Mesodermal cell (in vitro differentiated cells): ENCODE measurements at regions not wholly inside any gene's neighbourhood (a gene's known extent, or its start where the extent isn't known, plus 50 kb on each side); places are given as distances from the start of the nearest gene placed in this dataset.

Experiments used
- H3K27ac ChIP-seq: 2 replicates; pipeline ENCODE4 v1.7.0; 2013; ENCODE audit warnings: mild to moderate bottlenecking, low read depth, low read length, moderate library complexity; ENCODE audit not compliant: severe bottlenecking
- H3K36me3 ChIP-seq: 2 replicates; pipeline ENCODE4 v1.7.1; 2013; ENCODE audit warnings: mild to moderate bottlenecking, low read length, moderate library complexity; ENCODE audit not compliant: control insufficient read depth, insufficient read depth
- H3K4me1 ChIP-seq: one replicate; pipeline ENCODE4 v1.7.1; 2013; ENCODE audit warnings: mild to moderate bottlenecking, low read length; ENCODE audit not compliant: insufficient read depth, control insufficient read depth, poor library complexity, severe bottlenecking
- H3K4me3 ChIP-seq: 2 replicates; pipeline ENCODE4 v1.7.0; 2013; ENCODE audit warnings: low read length, control low read depth, mild to moderate bottlenecking; ENCODE audit not compliant: insufficient read depth, poor library complexity, severe bottlenecking; ENCODE audit errors: extremely low read depth
- H3K9me3 ChIP-seq: 2 replicates; pipeline ENCODE4 v1.7.1; 2013; ENCODE audit warnings: mild to moderate bottlenecking, low read length, moderate library complexity; ENCODE audit not compliant: control insufficient read depth
- WGBS, 2 experiments: methylation state at CpG; one replicate each; pipeline ENCODE4 v1.1.5; 2013; ENCODE audit warnings: missing lambda C conversion rate in 2 of 2; ENCODE audit not compliant: insufficient coverage in 2 of 2; 5-methylcytosine and 5-hydroxymethylcytosine counted together

DNA sequence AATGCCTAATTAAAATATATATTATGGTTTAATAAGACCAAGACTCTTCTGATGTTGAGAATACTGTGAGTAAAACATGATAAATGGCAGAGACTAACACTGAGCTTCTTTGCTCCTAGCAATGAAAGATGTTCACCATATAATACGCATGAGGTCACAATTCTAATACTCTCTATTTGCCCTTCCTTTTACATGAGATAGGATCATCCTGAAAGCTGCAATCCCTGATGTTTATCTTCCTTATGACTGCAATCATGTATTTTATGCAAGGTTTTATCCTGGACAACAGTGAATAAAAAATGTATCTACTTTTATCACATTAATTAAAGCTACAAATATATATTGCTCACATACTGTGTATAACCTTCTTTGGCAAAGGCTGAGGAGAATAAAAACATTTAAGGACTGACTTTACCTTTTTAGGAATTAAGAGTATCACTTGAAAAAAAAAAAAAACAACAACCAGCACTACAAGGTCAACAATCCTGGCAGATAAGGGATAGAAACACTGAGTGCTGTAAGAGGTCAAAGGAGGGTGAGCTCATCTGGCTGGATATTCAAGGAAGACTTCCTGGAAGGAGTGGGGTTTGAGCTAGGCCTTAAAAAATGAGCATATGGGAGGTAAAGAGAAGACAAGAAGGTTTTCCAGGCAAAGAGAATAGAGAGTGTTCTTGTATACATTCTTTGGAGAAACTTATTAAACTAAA lies 99.9 kb downstream of the AREG start:
- Histone ChIP-seq H3K9me3 (no peaks in the 10 kb centered on the region), H3K4me3 (no peak overlapping the region), H3K27ac (peak overlapping the region; percentile 11)

GRCh38 chr4:74545448-74545847 lies 100.5 kb downstream of the AREG start:
- peak overlapping the region; percentile 11 for H3K27ac ChIP-seq
- no peaks in the 10 kb centered on the region for H3K9me3 ChIP-seq
- no peak overlapping the region for H3K4me3 ChIP-seq
- peaks cover 25% of the 10 kb centered on the region for H3K4me1 ChIP-seq
- H3K36me3 ChIP-seq, result no peaks in the 10 kb centered on the region

More for the DNA sequence above, 99.9 kb downstream of the AREG start:
- WGBS, 2 experiments, result no CpG with 5 or more reads among the region's 1 CpG
- H3K4me1 ChIP-seq, result peaks cover 25% of the 10 kb centered on the region
- H3K36me3 ChIP-seq, result no peaks in the 10 kb centered on the region

GRCh38 chr4:74546057-74546456 lies 101.1 kb downstream of the AREG start:
- peaks cover 25% of the 10 kb centered on the region for H3K4me1 ChIP-seq
- H3K4me3 ChIP-seq, result no peak overlapping the region
- no peaks in the 10 kb centered on the region for H3K9me3 ChIP-seq
- H3K36me3 ChIP-seq, result no peaks in the 10 kb centered on the region
- H3K27ac ChIP-seq, result no peak overlapping the region
- WGBS, 2 experiments, result 100% methylated on average over 1 of the region's 2 CpGs; no CpG with 5 or more reads in 1 of the 2 experiments

GRCh38 chr4:74547042-74547441 lies 102.1 kb downstream of the AREG start:
- H3K27ac ChIP-seq, result no peak overlapping the region
- H3K36me3 ChIP-seq, result no peaks in the 10 kb centered on the region
- peaks cover 25% of the 10 kb centered on the region for H3K4me1 ChIP-seq
- H3K4me3 ChIP-seq, result no peak overlapping the region
- H3K9me3 ChIP-seq, result no peaks in the 10 kb centered on the region

DNA sequence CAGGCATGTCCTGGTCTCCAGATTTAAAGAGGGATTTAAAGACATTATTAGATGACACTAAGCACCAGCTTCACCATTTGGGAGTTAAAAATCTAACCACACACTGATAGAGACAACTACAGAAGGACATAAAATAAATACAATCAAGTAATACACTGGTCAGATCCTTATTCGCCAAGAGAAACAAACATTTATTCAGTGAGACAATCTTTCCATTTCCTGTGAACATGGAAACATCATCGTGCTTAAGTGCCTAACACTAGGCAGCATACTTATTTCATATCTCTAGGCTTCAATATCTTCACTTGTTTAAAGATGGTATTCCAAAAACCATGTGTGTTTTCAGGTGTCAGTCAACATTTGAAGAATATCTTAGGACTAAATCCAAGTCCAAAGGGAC lies 103.6 kb downstream of the AREG start:
- WGBS, 2 experiments, result 100% methylated on average over 1 of the region's 2 CpGs; no CpG with 5 or more reads in 1 of the 2 experiments
- Histone ChIP-seq H3K4me3 (no peak overlapping the region), H3K27ac (no peak overlapping the region), H3K36me3 (no peaks in the 10 kb centered on the region), H3K4me1 (peaks cover 19% of the 10 kb centered on the region), H3K9me3 (no peaks in the 10 kb centered on the region)

DNA sequence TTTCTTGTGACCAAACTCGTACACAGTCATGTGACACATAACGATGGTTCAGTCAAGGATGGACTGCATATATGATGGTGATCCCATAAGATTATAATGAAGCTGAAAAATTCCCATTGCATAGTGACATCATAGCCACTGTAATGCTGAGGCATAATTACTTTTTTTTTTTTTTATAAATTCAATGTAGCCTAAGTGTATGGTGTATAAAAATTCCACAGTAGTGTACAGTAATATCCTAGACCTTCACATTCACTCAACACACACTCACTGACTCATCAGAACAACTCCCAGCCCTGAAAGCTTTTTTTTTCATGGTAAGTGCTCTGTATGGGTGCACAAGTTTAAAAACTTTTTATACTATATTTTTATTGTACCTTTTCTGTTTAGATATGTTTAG lies 105.0 kb downstream of the AREG start:
- Histone ChIP-seq H3K27ac (no peak overlapping the region), H3K36me3 (no peaks in the 10 kb centered on the region), H3K4me3 (no peak overlapping the region), H3K4me1 (peaks cover 7% of the 10 kb centered on the region), H3K9me3 (no peaks in the 10 kb centered on the region)
- 82% methylated on average over 2 of the region's 2 CpGs; no CpG with 5 or more reads in 1 of the 2 experiments for WGBS, 2 experiments

DNA sequence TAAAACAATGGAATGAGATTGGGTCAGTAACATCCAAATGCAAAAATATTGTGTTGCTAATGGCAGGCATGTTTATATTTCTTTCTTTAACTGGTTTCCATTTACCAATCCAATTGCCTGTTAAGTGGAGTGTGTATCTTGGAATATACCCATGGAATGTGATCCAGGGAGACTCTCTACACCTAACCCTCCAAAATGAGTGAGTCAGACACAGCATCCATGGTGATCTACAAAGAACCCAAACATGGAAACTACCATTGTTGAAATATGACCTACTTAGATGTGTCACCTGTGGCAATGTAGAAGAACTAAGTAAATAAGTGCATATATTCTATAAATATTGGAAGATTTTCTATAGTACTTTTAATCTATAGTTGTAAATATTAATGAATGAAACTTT lies 110.3 kb downstream of the AREG start:
- no peaks in the 10 kb centered on the region for H3K4me1 ChIP-seq
- no peaks in the 10 kb centered on the region for H3K9me3 ChIP-seq
- H3K4me3 ChIP-seq, result no peak overlapping the region
- no peaks in the 10 kb centered on the region for H3K36me3 ChIP-seq
- H3K27ac ChIP-seq, result no peak overlapping the region

GRCh38 chr4:74555843-74556242 lies 110.9 kb downstream of the AREG start:
- no CpG with 5 or more reads among the region's 1 CpG for WGBS, 2 experiments
- no peaks in the 10 kb centered on the region for H3K4me1 ChIP-seq
- no peak overlapping the region for H3K27ac ChIP-seq
- no peaks in the 10 kb centered on the region for H3K36me3 ChIP-seq
- no peaks in the 10 kb centered on the region for H3K9me3 ChIP-seq
- no peak overlapping the region for H3K4me3 ChIP-seq

GRCh38 chr4:74559853-74560252 lies 114.9 kb downstream of the AREG start:
- WGBS, 2 experiments, result no CpG with 5 or more reads among the region's 1 CpG
- Histone ChIP-seq H3K36me3 (no peaks in the 10 kb centered on the region), H3K4me1 (no peaks in the 10 kb centered on the region), H3K9me3 (no peaks in the 10 kb centered on the region), H3K4me3 (no peak overlapping the region), H3K27ac (no peak overlapping the region)

- Histone ChIP-seq H3K36me3 (no peaks in the 10 kb centered on the region), H3K27ac (no peak overlapping the region), H3K4me1 (no peaks in the 10 kb centered on the region), H3K9me3 (no peaks in the 10 kb centered on the region), H3K4me3 (no peak overlapping the region)
- WGBS, 2 experiments, result no CpG with 5 or more reads among the region's 4 CpGs
These were observed 123.0 kb downstream of the AREG start for GRCh38 chr4:74567981-74568380.

DNA sequence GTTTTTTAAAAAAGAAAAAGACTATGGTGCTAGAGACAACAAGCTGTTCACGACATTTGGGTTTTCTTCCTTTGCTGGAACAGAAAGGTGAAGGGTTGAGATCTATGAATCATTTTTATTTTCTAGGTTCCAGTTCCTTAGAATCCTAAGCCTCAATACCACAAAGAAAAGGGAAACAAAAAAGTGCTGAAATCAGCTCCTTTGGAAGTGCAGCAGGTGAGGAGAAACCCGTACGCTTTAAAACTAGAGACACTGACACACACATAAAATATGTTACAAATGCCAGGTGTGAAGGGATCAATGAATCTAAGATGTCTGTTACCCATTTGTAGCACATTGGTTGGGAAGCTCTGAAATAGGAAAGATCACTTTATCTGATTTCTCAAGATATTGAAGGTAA lies 125.2 kb downstream of the AREG start:
- Histone ChIP-seq H3K4me1 (no peaks in the 10 kb centered on the region), H3K27ac (no peak overlapping the region), H3K4me3 (no peak overlapping the region), H3K9me3 (no peaks in the 10 kb centered on the region), H3K36me3 (no peaks in the 10 kb centered on the region)
- WGBS, 2 experiments, result 100% methylated on average over 1 of the region's 3 CpGs; no CpG with 5 or more reads in 1 of the 2 experiments
